Fibroblast of skin of abdomen (primary cell): ENCODE measurements at regions not wholly inside any gene's neighbourhood (a gene's known extent, or its start where the extent isn't known, plus 50 kb on each side); places are given as distances from the start of the nearest gene placed in this dataset.
"Not testable (repeated sequence)": the region's sequence is repeated elsewhere in the genome, so short reads cannot be mapped to it uniquely, and the experiment has no call there.

Experiments
- DNase-seq: peaks from one replicate; pipeline ENCODE4 v3.0.0-alpha.2; 2013

- peak; percentile 27 for DNase-seq
These were observed 51.7 kb upstream of the COL8A1 start for GRCh38 chr3:99586701-99587100.

GRCh38 chr3:99579965-99580364, 58.4 kb upstream of the COL8A1 start:
- DNase-seq, result no peak

GRCh38 chr3:99579246-99579645, 59.1 kb upstream of the COL8A1 start:
- peak; percentile 81 for DNase-seq

- no peak for DNase-seq
These were observed 59.9 kb upstream of the COL8A1 start for GRCh38 chr3:99578339-99578970.

- DNase-seq, result peak; percentile 41
These were observed 61.4 kb upstream of the COL8A1 start for GRCh38 chr3:99576904-99577559.

GRCh38 chr3:99575683-99576082, 62.7 kb upstream of the COL8A1 start:
- no peak for DNase-seq

- DNase-seq, result no peak
These were observed 68.3 kb upstream of the COL8A1 start for GRCh38 chr3:99570061-99570460.

GRCh38 chr3:99568663-99569335, 69.6 kb upstream of the COL8A1 start:
- no peak for DNase-seq

GRCh38 chr3:99565331-99565730, 73.1 kb upstream of the COL8A1 start:
- DNase-seq, result peak; percentile 66

GRCh38 chr3:99562990-99563607, 75.3 kb upstream of the COL8A1 start:
- peak; percentile 86 for DNase-seq

- DNase-seq, result peak; percentile 48
These were observed 76.3 kb upstream of the COL8A1 start for GRCh38 chr3:99562138-99562537.

- no peak for DNase-seq
These were observed 77.3 kb upstream of the COL8A1 start for GRCh38 chr3:99561056-99561455.

- no peak for DNase-seq
These were observed 79.2 kb upstream of the COL8A1 start for GRCh38 chr3:99559196-99559595.

GRCh38 chr3:99555885-99556284, 82.5 kb upstream of the COL8A1 start:
- not testable (repeated sequence) for DNase-seq

- DNase-seq, result no peak
These were observed 86.9 kb upstream of the COL8A1 start for GRCh38 chr3:99551520-99551919.

GRCh38 chr3:99549957-99550603, 88.3 kb upstream of the COL8A1 start:
- peak; percentile 80 for DNase-seq

GRCh38 chr3:99549220-99549619, 89.2 kb upstream of the COL8A1 start:
- DNase-seq, result no peak

GRCh38 chr3:99548674-99549073, 89.7 kb upstream of the COL8A1 start:
- DNase-seq, result no peak

- DNase-seq, result no peak
These were observed 92.3 kb upstream of the COL8A1 start for GRCh38 chr3:99545941-99546580.

GRCh38 chr3:99544786-99545281, 93.6 kb upstream of the COL8A1 start:
- DNase-seq, result peak; percentile 58

- no peak for DNase-seq
These were observed 94.6 kb upstream of the COL8A1 start for GRCh38 chr3:99543796-99544195.
